Activated T-cell treated with anti-CD3 and anti-CD28 coated beads for 24 hours (primary cell): ENCODE measurements at regions not wholly inside any gene's neighbourhood (a gene's known extent, or its start where the extent isn't known, plus 50 kb on each side); places are given as distances from the start of the nearest gene placed in this dataset.
"Not testable (repeated sequence)": the region's sequence is repeated elsewhere in the genome, so short reads cannot be mapped to it uniquely, and the experiment has no call there.

Experiments used
- DNase-seq: peaks from one replicate; pipeline ENCODE4 v3.0.0-alpha.2; 2020; ENCODE audit warnings: low read depth

DNA sequence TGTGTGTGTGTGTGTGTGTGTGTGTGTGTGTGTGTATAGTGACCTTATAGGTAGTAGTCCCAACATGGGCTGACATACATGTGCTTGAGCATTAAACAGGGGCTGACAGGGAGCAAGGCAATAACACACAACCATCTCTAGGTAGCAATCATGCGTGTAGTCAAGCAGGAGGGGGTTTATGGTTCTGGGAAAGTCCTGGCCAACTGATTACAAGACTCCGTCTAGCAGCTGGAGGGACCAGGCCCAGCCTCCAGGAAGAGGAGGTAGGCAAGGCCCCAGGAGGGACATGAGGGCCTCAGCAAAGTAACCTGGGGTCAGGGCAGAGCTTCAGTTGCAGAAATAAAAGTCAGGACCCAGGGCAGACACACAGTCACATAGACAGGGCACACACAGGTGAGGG lies 60.6 kb upstream of the E2F3 start:
- no peak for DNase-seq

DNA sequence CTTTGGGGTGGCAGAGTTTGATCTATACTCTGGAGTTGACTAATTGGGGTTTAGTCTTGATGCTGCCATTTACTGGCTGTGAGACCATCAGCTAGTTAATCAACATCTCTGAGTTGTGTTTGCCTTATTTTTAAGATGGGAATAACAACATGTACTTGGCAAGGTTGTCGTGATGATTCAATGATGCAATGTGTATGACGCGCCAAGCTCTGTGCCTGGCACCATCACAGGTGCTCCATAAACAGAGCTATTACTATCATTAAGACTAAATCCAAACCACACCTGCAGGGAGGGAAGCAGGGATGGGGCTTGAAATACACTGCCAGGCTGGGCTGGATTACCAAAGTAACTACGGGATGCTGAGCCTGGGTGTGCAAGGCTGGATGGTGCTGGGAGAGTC lies 60.1 kb upstream of the E2F3 start:
- DNase-seq, result no peak

DNA sequence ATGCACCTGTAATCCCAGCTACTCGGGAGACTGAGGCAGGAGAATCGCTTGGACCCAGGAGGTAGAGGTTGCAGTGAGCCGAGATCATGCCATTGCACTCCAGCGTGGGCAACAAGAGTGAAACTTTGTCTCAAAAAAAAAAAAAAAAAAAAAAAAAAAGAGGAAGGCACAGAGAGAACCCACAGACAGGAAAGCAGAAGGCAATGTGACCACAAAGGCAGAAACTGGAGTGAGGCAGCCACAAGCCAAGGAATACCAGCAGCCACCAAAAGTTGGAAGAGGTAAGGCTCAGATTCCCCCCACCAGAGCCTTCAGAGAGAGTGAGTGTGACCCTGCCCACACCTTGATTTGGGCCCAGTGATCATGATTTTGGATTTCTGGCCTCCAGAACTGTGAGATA lies 54.7 kb upstream of the E2F3 start:
- not testable (repeated sequence) for DNase-seq

DNA sequence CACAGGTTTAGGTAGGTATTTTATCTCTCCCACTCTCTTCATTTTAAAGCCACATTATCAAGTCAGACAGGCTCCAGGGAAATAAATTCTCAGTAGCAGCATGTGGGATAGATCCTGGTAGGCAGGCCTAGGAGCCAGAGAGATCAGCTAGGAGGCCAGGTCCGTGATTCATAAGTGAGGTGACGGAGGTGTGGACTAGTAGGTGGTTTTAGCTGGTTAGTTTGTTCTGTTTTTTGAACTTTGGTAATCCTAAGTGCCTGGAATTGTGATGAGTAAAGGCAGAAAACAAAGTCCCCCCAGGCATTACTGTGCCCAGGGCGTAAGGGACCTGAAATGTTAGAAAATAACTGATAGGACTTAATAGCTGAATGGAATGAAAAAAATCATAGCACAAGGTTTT lies 53.6 kb upstream of the E2F3 start:
- DNase-seq, result no peak

DNA sequence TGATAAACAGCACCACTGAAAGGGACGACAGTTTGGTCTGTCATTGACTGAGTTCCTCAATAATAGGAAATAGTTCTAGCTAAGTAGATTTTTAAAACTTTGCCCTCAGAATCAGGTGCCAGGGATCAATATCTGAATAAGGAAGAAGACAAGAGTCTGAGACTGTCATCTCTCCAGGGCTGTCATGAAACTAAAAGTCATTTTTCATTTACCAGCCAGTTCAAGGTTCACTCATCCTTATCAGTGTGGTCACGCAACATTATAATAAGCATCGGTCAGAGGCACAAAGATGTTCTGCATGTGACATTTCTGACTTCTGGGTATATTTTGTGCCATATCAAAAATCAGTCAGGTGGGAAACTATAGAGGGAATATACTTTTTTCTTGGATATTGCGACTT lies 52.5 kb upstream of the E2F3 start:
- DNase-seq, result no peak

DNA sequence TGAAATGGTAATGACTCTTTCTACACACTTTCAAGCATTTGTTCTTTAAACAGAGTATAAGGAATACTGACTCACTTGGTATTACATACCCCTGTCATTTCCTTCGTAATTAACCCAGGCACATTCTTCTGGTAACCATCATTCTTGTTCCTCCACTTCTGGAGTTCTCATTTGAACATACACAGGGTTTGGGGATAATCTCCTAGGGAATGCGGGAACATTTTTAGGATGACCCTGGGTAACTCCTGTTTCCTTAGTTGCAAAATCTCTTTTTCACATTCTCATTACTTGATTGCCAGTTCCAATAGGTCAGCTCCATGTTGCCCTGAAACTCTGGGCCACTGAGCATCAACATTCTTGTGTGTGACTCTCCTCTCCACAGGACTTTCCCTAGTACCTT lies 51.5 kb upstream of the E2F3 start:
- no peak for DNase-seq

DNA sequence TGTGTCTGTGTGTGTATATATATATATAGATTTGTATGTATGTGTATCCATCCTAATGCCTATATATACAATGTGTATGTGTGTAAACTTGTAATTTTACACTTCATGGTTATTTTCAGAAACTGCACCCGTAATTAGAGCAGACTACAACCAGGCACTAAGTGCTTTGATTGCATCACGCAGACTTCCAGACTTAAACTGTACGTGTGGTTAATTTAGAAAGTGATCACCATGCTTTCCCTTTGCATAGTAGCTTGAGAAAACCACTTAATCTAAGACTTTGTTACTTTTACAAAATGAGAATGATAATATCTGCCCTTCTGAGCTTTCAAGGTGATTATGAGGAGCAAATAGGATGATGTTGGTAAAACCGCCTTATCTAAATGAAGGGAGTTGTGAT lies 50.1 kb upstream of the E2F3 start:
- no peak for DNase-seq
